ENCODE measurements at regions not wholly inside any gene's neighbourhood (a gene's known extent, or its start where the extent isn't known, plus 50 kb on each side); places are given as distances from the start of the nearest gene placed in this dataset.

- TF ChIP-seq, protein P1, sequence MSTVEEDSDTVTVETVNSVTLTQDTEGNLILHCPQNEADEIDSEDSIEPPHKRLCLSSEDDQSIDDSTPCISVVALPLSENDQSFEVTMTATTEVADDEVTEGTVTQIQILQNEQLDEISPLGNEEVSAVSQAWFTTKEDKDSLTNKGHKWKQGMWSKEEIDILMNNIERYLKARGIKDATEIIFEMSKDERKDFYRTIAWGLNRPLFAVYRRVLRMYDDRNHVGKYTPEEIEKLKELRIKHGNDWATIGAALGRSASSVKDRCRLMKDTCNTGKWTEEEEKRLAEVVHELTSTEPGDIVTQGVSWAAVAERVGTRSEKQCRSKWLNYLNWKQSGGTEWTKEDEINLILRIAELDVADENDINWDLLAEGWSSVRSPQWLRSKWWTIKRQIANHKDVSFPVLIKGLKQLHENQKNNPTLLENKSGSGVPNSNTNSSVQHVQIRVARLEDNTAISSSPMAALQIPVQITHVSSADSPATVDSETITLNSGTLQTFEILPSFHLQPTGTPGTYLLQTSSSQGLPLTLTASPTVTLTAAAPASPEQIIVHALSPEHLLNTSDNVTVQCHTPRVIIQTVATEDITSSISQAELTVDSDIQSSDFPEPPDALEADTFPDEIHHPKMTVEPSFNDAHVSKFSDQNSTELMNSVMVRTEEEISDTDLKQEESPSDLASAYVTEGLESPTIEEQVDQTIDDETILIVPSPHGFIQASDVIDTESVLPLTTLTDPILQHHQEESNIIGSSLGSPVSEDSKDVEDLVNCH (CRISPR knock-in tag; IDR thresholded peaks at IDR 0.05): no peak
- TF ChIP-seq EP300 (IDR thresholded peaks at IDR 0.05; ENCODE audit: low read depth in 2 of 2, low read length in 2 of 2) (no peak), EP300 (CRISPR knock-in tag; IDR thresholded peaks at IDR 0.05; ENCODE audit: borderline replicate concordance) (no peak), ZZZ3 (CRISPR knock-in tag; IDR thresholded peaks at IDR 0.05; ENCODE audit: borderline replicate concordance) (no peak), MTA1 (CRISPR knock-in tag; IDR thresholded peaks at IDR 0.05; ENCODE audit: borderline replicate concordance) (no peak), ZFP36L1 (CRISPR knock-in tag; IDR thresholded peaks at IDR 0.05) (no peak), ELF4 (CRISPR knock-in tag; IDR thresholded peaks at IDR 0.05; ENCODE audit: borderline replicate concordance) (no peak), TAF15 (IDR thresholded peaks at IDR 0.05; ENCODE audit: low read depth, low read length, poor library complexity, severe bottlenecking) (no peak), MED1 (CRISPR knock-in tag; IDR thresholded peaks at IDR 0.05) (no peak), ZNF12 (CRISPR knock-in tag; IDR thresholded peaks at IDR 0.05) (no peak), SMC3 (IDR thresholded peaks at IDR 0.05; ENCODE audit: low read length) (peak; percentile 18; the same call in 1 of the 2 replicates), HOXA5 (CRISPR knock-in tag; IDR thresholded peaks at IDR 0.05) (no peak), EZH2 (conservative IDR thresholded peaks at IDR 0.05; ENCODE audit: low read depth, low read length) (no peak), REST (IDR thresholded peaks at IDR 0.05; ENCODE audit: borderline replicate concordance in 1 of 2, low read depth in 1 of 2, low read length in 2 of 2) (no peak)
- TF ChIP-seq, protein P2, sequence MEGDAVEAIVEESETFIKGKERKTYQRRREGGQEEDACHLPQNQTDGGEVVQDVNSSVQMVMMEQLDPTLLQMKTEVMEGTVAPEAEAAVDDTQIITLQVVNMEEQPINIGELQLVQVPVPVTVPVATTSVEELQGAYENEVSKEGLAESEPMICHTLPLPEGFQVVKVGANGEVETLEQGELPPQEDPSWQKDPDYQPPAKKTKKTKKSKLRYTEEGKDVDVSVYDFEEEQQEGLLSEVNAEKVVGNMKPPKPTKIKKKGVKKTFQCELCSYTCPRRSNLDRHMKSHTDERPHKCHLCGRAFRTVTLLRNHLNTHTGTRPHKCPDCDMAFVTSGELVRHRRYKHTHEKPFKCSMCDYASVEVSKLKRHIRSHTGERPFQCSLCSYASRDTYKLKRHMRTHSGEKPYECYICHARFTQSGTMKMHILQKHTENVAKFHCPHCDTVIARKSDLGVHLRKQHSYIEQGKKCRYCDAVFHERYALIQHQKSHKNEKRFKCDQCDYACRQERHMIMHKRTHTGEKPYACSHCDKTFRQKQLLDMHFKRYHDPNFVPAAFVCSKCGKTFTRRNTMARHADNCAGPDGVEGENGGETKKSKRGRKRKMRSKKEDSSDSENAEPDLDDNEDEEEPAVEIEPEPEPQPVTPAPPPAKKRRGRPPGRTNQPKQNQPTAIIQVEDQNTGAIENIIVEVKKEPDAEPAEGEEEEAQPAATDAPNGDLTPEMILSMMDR (CRISPR knock-in tag; IDR thresholded peaks at IDR 0.05): peak; percentile 70
Measured at GRCh38 chr15:59741274-59741906, 52.3 kb upstream of the BNIP2 start.
